Spleen (tissue), 7 donors: ENCODE measurements at regions not wholly inside any gene's neighbourhood (a gene's known extent, or its start where the extent isn't known, plus 50 kb on each side); places are given as distances from the start of the nearest gene placed in this dataset.

Experiments
- CTCF ChIP-seq, 11 experiments: fragments of 200-600 bp in 7 of 11; fragments of 450-650 bp in 4 of 11; sonication (generic) in 4 of 11; IDR thresholded peaks in 8 of 11; conservative IDR thresholded peaks in 3 of 11; 1 replicate in 7 of 11; 2 replicates in 4 of 11; pipeline versions ENCODE4 v1.4.0 to v1.8.0; 2016 to 2021; ENCODE audit warnings: antibody characterized with exemption in 11 of 11, inconsistent platforms in 4 of 11, mild to moderate bottlenecking in 1 of 11
- POLR2A ChIP-seq, 3 donors: fragments of 450-650 bp; IDR thresholded peaks; one replicate each; pipeline ENCODE4 v1.5.1; 2017; ENCODE audit warnings: antibody characterized with exemption in 3 of 3, mild to moderate bottlenecking in 1 of 3
- POLR2AphosphoS5 ChIP-seq, 3 donors: sonication (generic); formaldehyde crosslinking; IDR thresholded peaks; one replicate each; pipeline ENCODE4 v1.5.1; 2017; ENCODE audit warnings: antibody characterized with exemption in 3 of 3
- donor health status: DM: no; HTN: no; CAD: no; lungs with moderate emphysema.
- donor health status: DM: no; HTN: no; CAD: no.
- donor health status: DM: no; HTN: no; CAD: no.

- peak; percentile 82 to 95 (median 90) for TF ChIP-seq CTCF (IDR thresholded peaks at IDR 0.05 in 8 of 11, conservative IDR thresholded peaks at IDR 0.05 in 3 of 11)
- TF ChIP-seq POLR2A (IDR thresholded peaks at IDR 0.05), result no peak
- TF ChIP-seq POLR2AphosphoS5 (IDR thresholded peaks at IDR 0.05), result peak in 2 of 3 donors; percentile 45 to 53
These were observed 66.7 kb upstream of the PITRM1 start for GRCh38 chr10:3239066-3239919.
